Lower leg skin (tissue), 3 donors: ENCODE measurements at regions not wholly inside any gene's neighbourhood (a gene's known extent, or its start where the extent isn't known, plus 50 kb on each side); places are given as distances from the start of the nearest gene placed in this dataset.

Experiments
- POLR2A ChIP-seq, 2 donors: fragments of 450-650 bp; IDR thresholded peaks; one replicate each; pipeline ENCODE4 v1.6.1; 2016 to 2017; ENCODE audit warnings: antibody characterized with exemption in 2 of 2, mild to moderate bottlenecking in 1 of 2, moderate library complexity in 1 of 2
- TF ChIP-seq, protein P1 (sequence below), 3 donors: fragments of 450-650 bp; IDR thresholded peaks; one replicate each; pipeline ENCODE4 v1.5.1; 2016; ENCODE audit warnings: antibody characterized with exemption in 3 of 3, mild to moderate bottlenecking in 3 of 3, moderate library complexity in 2 of 3

DNA sequence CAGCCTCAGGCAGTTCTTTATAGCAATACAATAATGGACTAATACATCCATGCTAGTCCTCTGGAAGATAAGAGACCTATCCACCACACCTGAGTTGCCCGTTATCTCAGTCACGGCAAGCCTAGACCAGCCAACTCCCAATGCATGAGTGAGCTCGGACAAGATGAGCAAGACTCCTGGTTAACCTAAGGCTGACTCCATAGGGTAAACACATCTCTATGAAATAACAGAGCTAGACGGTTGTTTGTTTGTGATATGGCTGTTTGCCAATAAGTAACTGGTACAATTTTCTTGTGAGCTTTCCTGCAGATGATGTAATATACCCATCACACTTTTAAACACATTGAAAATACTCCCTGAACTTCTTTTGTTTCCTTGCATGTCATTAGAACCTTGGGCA lies 70.6 kb upstream of the PHACTR1 start:
- TF ChIP-seq, protein P1, sequence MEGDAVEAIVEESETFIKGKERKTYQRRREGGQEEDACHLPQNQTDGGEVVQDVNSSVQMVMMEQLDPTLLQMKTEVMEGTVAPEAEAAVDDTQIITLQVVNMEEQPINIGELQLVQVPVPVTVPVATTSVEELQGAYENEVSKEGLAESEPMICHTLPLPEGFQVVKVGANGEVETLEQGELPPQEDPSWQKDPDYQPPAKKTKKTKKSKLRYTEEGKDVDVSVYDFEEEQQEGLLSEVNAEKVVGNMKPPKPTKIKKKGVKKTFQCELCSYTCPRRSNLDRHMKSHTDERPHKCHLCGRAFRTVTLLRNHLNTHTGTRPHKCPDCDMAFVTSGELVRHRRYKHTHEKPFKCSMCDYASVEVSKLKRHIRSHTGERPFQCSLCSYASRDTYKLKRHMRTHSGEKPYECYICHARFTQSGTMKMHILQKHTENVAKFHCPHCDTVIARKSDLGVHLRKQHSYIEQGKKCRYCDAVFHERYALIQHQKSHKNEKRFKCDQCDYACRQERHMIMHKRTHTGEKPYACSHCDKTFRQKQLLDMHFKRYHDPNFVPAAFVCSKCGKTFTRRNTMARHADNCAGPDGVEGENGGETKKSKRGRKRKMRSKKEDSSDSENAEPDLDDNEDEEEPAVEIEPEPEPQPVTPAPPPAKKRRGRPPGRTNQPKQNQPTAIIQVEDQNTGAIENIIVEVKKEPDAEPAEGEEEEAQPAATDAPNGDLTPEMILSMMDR (IDR thresholded peaks at IDR 0.05): no peak
- no peak for TF ChIP-seq POLR2A (IDR thresholded peaks at IDR 0.05)
